ENCODE measurements at regions not wholly inside any gene's neighbourhood (a gene's known extent, or its start where the extent isn't known, plus 50 kb on each side); places are given as distances from the start of the nearest gene placed in this dataset.

DNA sequence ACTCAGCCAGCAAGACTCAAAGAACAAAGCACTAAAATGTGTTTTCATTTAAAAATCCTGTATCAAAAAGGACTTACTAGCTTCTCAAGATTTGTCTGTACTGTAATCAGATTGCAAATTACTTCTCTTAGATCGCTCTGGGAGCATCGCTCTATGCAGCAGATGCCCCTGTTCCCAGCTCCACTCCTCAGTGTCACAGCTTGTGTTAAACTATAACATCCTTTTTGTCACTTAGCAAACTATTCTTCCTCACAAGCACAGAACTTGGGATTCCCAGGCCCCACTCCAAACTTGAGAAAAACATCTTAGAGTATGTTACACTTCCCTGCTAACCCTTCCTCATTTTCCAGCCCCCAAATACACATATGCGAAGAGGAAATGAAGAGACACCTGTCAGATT lies 85.1 kb upstream of the CHRM3 start:
- Histone ChIP-seq H3K27ac (no peak overlapping the region), H3K4me3 (no peak overlapping the region), H3K27me3 (ENCODE audit: low read depth) (no peaks in the 10 kb centered on the region), H3K36me3 (no peaks in the 10 kb centered on the region), H3K4me1 (no peaks in the 10 kb centered on the region), H3K9me3 (no peaks in the 10 kb centered on the region)
- DNase-seq = no peak
- intact Hi-C loops (cut with DNase I) = no loop called here
- TF ChIP-seq, protein P1, sequence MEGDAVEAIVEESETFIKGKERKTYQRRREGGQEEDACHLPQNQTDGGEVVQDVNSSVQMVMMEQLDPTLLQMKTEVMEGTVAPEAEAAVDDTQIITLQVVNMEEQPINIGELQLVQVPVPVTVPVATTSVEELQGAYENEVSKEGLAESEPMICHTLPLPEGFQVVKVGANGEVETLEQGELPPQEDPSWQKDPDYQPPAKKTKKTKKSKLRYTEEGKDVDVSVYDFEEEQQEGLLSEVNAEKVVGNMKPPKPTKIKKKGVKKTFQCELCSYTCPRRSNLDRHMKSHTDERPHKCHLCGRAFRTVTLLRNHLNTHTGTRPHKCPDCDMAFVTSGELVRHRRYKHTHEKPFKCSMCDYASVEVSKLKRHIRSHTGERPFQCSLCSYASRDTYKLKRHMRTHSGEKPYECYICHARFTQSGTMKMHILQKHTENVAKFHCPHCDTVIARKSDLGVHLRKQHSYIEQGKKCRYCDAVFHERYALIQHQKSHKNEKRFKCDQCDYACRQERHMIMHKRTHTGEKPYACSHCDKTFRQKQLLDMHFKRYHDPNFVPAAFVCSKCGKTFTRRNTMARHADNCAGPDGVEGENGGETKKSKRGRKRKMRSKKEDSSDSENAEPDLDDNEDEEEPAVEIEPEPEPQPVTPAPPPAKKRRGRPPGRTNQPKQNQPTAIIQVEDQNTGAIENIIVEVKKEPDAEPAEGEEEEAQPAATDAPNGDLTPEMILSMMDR (IDR thresholded peaks at IDR 0.05) = no peak
- no peak for ATAC-seq

DNA sequence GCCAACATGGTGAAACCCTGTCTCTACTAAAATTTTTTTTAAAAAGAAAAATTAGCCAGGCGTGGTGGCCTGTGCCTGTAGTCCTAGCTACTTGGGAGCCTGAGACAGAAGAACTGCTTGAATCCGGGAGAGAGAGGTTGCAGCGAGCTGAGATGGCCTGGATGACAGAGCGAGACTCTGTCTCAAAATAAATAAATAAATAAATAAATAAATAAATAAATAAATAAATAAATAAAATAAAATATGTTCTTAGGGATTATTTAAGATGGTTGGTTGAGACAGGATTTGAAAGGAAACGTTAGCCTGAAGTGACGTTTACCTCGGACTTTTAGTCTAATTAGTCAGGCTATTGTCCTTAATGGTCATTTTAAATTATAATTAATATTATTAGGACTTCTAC lies 88.5 kb upstream of the CHRM3 start:
- Histone ChIP-seq H3K27ac (no peak overlapping the region), H3K4me3 (no peak overlapping the region), H3K9me3 (no peaks in the 10 kb centered on the region), H3K4me1 (no peaks in the 10 kb centered on the region), H3K36me3 (no peaks in the 10 kb centered on the region), H3K27me3 (ENCODE audit: low read depth) (no peaks in the 10 kb centered on the region)
- no peak for ATAC-seq
- TF ChIP-seq, protein P1 (IDR thresholded peaks at IDR 0.05) = no peak
- DNase-seq = no peak
- intact Hi-C loops (cut with DNase I) = no loop called here

DNA sequence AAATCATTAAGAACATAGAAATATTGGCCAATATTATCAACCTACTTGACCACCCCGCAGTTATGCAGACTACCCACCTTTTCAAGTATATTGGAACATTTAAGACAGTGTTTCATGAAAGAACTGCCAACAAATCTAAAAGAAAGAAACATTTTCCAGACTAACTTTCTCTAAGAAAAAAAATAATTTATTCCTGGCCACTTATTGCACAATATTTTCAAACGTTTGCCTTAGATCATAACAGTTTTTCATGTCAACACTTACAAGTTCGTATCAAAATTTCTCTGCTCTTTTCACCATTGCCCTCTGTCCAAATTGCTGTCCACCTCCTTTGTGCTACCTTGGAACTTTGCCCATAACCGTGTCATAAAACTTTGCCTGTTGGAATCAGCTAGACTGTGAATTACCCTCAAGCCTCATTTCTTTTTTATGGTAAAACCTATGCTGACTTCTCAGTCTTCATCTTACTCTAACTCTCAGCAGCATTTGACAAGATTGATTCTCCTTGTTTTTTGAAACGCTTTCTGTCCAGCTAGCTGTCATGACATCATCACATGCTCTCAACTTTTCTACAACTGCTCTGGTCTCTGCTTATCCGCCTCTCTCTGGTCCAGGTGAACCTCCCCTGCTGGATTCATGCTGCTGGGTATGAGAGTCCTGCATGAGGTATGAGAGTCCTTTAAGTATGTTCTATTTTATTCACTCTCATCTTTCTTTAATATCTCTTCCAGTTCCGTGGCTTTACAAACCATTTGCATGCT lies 92.8 kb upstream of the CHRM3 start:
- TF ChIP-seq, protein P1 (IDR thresholded peaks at IDR 0.05) = no peak
- DNase-seq = no peak
- H3K4me3 ChIP-seq = no peak overlapping the region
- H3K9me3 ChIP-seq = no peaks in the 10 kb centered on the region
- H3K27ac ChIP-seq = no peak overlapping the region
- H3K27me3 ChIP-seq (ENCODE audit: low read depth) = no peaks in the 10 kb centered on the region
- no peaks in the 10 kb centered on the region for H3K4me1 ChIP-seq
- no peaks in the 10 kb centered on the region for H3K36me3 ChIP-seq
- no peak for ATAC-seq
- intact Hi-C loops (cut with DNase I) = no loop called here

DNA sequence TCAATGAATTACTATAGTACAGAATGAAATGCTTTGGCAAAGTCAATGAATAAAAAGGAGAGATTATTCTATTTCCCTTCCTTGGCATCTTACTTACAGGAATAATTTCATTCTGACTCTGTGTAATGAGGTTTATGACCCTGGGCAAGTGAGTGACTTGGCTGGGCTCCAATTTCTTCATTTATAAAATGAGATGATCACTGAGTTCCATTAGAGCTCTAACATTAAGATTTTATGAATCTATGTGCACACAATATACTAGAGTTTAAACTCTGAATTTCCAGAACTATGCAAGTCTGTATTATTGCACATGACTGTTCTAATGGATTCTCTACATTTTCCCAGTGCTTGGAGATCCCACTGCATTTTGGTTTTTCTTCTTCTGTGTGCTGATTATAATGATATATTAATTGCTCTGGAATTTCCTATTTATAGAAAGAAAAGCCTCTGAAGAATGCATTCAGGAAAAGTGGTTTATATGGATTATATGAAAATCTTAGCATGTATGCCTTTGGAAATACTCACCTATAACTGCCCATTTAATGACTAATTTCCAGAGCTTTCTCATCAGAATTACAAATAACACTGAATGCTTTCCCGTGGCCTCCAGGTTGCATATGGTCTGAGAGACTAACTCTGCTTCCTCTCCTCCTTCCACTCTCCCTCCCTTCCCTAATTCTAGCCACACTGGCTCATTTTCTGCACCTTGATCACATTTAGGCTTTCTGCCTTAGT lies 97.4 kb upstream of the CHRM3 start:
- H3K27me3 ChIP-seq (ENCODE audit: low read depth) = no peaks in the 10 kb centered on the region
- ATAC-seq (no peak), DNase-seq (no peak)
- H3K4me1 ChIP-seq = no peaks in the 10 kb centered on the region
- H3K27ac ChIP-seq = no peak overlapping the region
- intact Hi-C loops (cut with DNase I) = no loop called here
- H3K4me3 ChIP-seq = no peak overlapping the region
- TF ChIP-seq, protein P1 (IDR thresholded peaks at IDR 0.05) = no peak
- H3K9me3 ChIP-seq = no peaks in the 10 kb centered on the region
- H3K36me3 ChIP-seq = no peaks in the 10 kb centered on the region

DNA sequence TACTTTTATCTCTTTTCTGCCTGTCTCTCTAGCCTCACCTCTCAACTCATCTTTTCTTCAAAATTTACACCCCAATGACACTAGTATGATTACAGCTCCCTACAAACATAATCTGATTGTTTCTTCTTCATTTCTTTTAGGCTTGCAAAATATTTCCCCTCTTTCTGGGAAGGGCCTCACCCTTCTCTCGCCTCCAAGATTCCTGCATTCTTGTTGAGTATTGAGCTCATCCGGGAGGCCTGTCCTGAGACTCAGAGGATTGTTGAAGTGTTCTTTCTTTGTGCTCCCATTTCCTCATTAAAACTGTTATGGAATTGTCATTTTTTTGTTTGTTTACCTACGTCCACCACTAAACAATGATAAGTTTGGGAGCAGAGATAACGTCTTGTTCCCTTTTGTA lies 99.1 kb upstream of the CHRM3 start:
- Histone ChIP-seq H3K27ac (no peak overlapping the region), H3K4me1 (no peaks in the 10 kb centered on the region), H3K9me3 (no peaks in the 10 kb centered on the region), H3K36me3 (no peaks in the 10 kb centered on the region), H3K27me3 (ENCODE audit: low read depth) (no peaks in the 10 kb centered on the region), H3K4me3 (no peak overlapping the region)
- TF ChIP-seq, protein P1 (IDR thresholded peaks at IDR 0.05) = no peak
- intact Hi-C loops (cut with DNase I) = no loop called here
- DNase-seq (no peak), ATAC-seq (no peak)

Measured in lower lobe of right lung (tissue), 2 donors.